ENCODE measurements at regions not wholly inside any gene's neighbourhood (a gene's known extent, or its start where the extent isn't known, plus 50 kb on each side); places are given as distances from the start of the nearest gene placed in this dataset.

GRCh38 chr3:152737021-152737908 is 97.7 kb upstream of the P2RY1 start:
- no peak overlapping the region for H3K27ac ChIP-seq
- TF ChIP-seq EZH2 (IDR thresholded peaks at IDR 0.05; ENCODE audit: borderline replicate concordance) = no peak
- TF ChIP-seq CTCF (IDR thresholded peaks at IDR 0.05; ENCODE audit: poor library complexity) = no peak
- no peak for TF ChIP-seq EZH2phosphoT487 (IDR thresholded peaks at IDR 0.05; ENCODE audit: low read depth, severe bottlenecking, unreplicated experiment)
- no peak overlapping the region for H3K4me2 ChIP-seq
- no peak for DNase-seq (ENCODE audit: low spot score)
- H4K20me1 ChIP-seq (ENCODE audit: insufficient read depth, poor library complexity, severe bottlenecking) = no peaks in the 10 kb centered on the region
- H3K36me3 ChIP-seq (replicated peaks; ENCODE audit: insufficient read depth, low read depth) = no peaks in the 10 kb centered on the region
- no peaks in the 10 kb centered on the region for H3K27me3 ChIP-seq
- no peaks in the 10 kb centered on the region for H3K9me2 ChIP-seq (replicated peaks; ENCODE audit: insufficient read depth)
- no peaks in the 10 kb centered on the region for H3K4me1 ChIP-seq (ENCODE audit: insufficient read depth)
- H3K4me3 ChIP-seq = no peak overlapping the region
- no peaks in the 10 kb centered on the region for H3K9me3 ChIP-seq (ENCODE audit: low read depth)
- no peak overlapping the region for H2AFZ ChIP-seq
- WGBS (ENCODE audit: low lambda C conversion rate, missing lambda C conversion rate) = 80% methylated on average over 6 of the region's 6 CpGs
- H3K79me2 ChIP-seq = no peaks in the 10 kb centered on the region

- no peaks in the 10 kb centered on the region for H3K4me1 ChIP-seq (ENCODE audit: insufficient read depth)
- H3K9me2 ChIP-seq (replicated peaks; ENCODE audit: insufficient read depth) = no peaks in the 10 kb centered on the region
- no peaks in the 10 kb centered on the region for H3K9me3 ChIP-seq (ENCODE audit: low read depth)
- H4K20me1 ChIP-seq (ENCODE audit: insufficient read depth, poor library complexity, severe bottlenecking) = no peaks in the 10 kb centered on the region
- H3K4me3 ChIP-seq = no peak overlapping the region
- no peaks in the 10 kb centered on the region for H3K36me3 ChIP-seq (replicated peaks; ENCODE audit: insufficient read depth, low read depth)
- no peak overlapping the region for H3K27ac ChIP-seq
- WGBS (ENCODE audit: low lambda C conversion rate, missing lambda C conversion rate) = 84% methylated on average over 2 of the region's 2 CpGs
- no peak for DNase-seq (ENCODE audit: low spot score)
- no peak overlapping the region for H2AFZ ChIP-seq
- H3K4me2 ChIP-seq = no peak overlapping the region
- H3K27me3 ChIP-seq = no peaks in the 10 kb centered on the region
- H3K79me2 ChIP-seq = no peaks in the 10 kb centered on the region
- TF ChIP-seq EZH2phosphoT487 (IDR thresholded peaks at IDR 0.05; ENCODE audit: low read depth, severe bottlenecking, unreplicated experiment) = no peak
- TF ChIP-seq EZH2 (IDR thresholded peaks at IDR 0.05; ENCODE audit: borderline replicate concordance) = no peak
- TF ChIP-seq CTCF (IDR thresholded peaks at IDR 0.05; ENCODE audit: poor library complexity) = no peak
These were observed 96.3 kb upstream of the P2RY1 start for GRCh38 chr3:152738656-152739055.

- Histone ChIP-seq H3K9me2 (replicated peaks; ENCODE audit: insufficient read depth) (no peaks in the 10 kb centered on the region), H4K20me1 (ENCODE audit: insufficient read depth, poor library complexity, severe bottlenecking) (no peaks in the 10 kb centered on the region), H3K27me3 (no peaks in the 10 kb centered on the region), H3K36me3 (replicated peaks; ENCODE audit: insufficient read depth, low read depth) (no peaks in the 10 kb centered on the region), H3K27ac (no peak overlapping the region), H3K79me2 (no peaks in the 10 kb centered on the region), H2AFZ (no peak overlapping the region), H3K9me3 (ENCODE audit: low read depth) (no peaks in the 10 kb centered on the region), H3K4me3 (no peak overlapping the region), H3K4me2 (no peak overlapping the region), H3K4me1 (ENCODE audit: insufficient read depth) (no peaks in the 10 kb centered on the region)
- TF ChIP-seq EZH2 (IDR thresholded peaks at IDR 0.05; ENCODE audit: borderline replicate concordance) (no peak), EZH2phosphoT487 (IDR thresholded peaks at IDR 0.05; ENCODE audit: low read depth, severe bottlenecking, unreplicated experiment) (no peak), CTCF (IDR thresholded peaks at IDR 0.05; ENCODE audit: poor library complexity) (no peak)
- 86% methylated on average over 2 of the region's 2 CpGs for WGBS (ENCODE audit: low lambda C conversion rate, missing lambda C conversion rate)
- no peak for DNase-seq (ENCODE audit: low spot score)
These were observed 92.3 kb upstream of the P2RY1 start for GRCh38 chr3:152742368-152743347.

Measured in hepatocyte (in vitro differentiated cells).